Ascending aorta (tissue), 2 donors: ENCODE measurements at regions not wholly inside any gene's neighbourhood (a gene's known extent, or its start where the extent isn't known, plus 50 kb on each side); places are given as distances from the start of the nearest gene placed in this dataset.

ENCODE experiments used
- DNase-seq, 2 donors: peaks; one replicate each; pipeline ENCODE4 v3.0.0-alpha.2; 2019; ENCODE audit warnings: low spot score in 2 of 2
- H3K27ac ChIP-seq, 2 donors: fragments of 200-600 bp; sonication (generic); one replicate each; pipeline ENCODE4 v1.5.1; 2016 to 2017; ENCODE audit warnings: mild to moderate bottlenecking in 1 of 2
- H3K27me3 ChIP-seq: fragments of 200-600 bp; sonication (generic); one replicate; pipeline ENCODE4 v1.5.1; 2017
- H3K36me3 ChIP-seq, 2 donors: fragments of 200-600 bp; sonication (generic); one replicate each; pipeline ENCODE4 v1.5.1; 2016
- H3K4me1 ChIP-seq, 2 donors: fragments of 200-600 bp; sonication (generic); one replicate each; pipeline ENCODE4 v1.5.1; 2016 to 2017; ENCODE audit warnings: mild to moderate bottlenecking in 1 of 2
- H3K4me3 ChIP-seq, 2 donors: fragments of 200-600 bp; sonication (generic); one replicate each; pipeline ENCODE4 v1.5.1; 2016 to 2017; ENCODE audit warnings: mild to moderate bottlenecking in 1 of 2
- H3K9me3 ChIP-seq, 2 donors: fragments of 200-600 bp; sonication (generic); one replicate each; pipeline ENCODE4 v1.5.1; 2016
- CTCF ChIP-seq, 3 experiments: fragments of 200-600 bp in 2 of 3; fragments of 450-650 bp in 1 of 3; sonication (generic) in 2 of 3; IDR thresholded peaks; one replicate each; pipeline ENCODE4 v1.5.1; 2016 to 2019; ENCODE audit warnings: antibody characterized with exemption in 3 of 3, mild to moderate bottlenecking in 1 of 3, moderate library complexity in 1 of 3
- intact Hi-C: fragments of 100-400 bp; cut with DNase I; formaldehyde crosslinking; loops from one replicate; pipeline ENCODE4 v1.15.1; 2023

- H3K4me1 ChIP-seq, result no peaks in the 10 kb centered on the region
- DNase-seq, result no peak
- no peaks in the 10 kb centered on the region for H3K27me3 ChIP-seq
- H3K4me3 ChIP-seq, result no peak overlapping the region
- TF ChIP-seq CTCF (IDR thresholded peaks at IDR 0.05), result no peak
- no peaks in the 10 kb centered on the region for H3K36me3 ChIP-seq
- H3K9me3 ChIP-seq, result no peaks in the 10 kb centered on the region
- intact Hi-C loops, result no loop called here
- H3K27ac ChIP-seq, result no peak overlapping the region
Observed at GRCh38 chr10:128664729-128665128, 538.5 kb upstream of the MKI67 start.

GRCh38 chr10:128675405-128675804 is 549.2 kb upstream of the MKI67 start:
- H3K9me3 ChIP-seq, result no peaks in the 10 kb centered on the region
- DNase-seq, result no peak
- no peak overlapping the region for H3K4me3 ChIP-seq
- no peaks in the 10 kb centered on the region for H3K27me3 ChIP-seq
- no peaks in the 10 kb centered on the region for H3K36me3 ChIP-seq
- no peak overlapping the region for H3K27ac ChIP-seq
- TF ChIP-seq CTCF (IDR thresholded peaks at IDR 0.05), result no peak
- intact Hi-C loops, result no loop called here
- H3K4me1 ChIP-seq, result no peaks in the 10 kb centered on the region

- Histone ChIP-seq H3K4me3 (no peak overlapping the region), H3K4me1 (no peaks in the 10 kb centered on the region), H3K27me3 (no peaks in the 10 kb centered on the region), H3K27ac (no peak overlapping the region), H3K9me3 (no peaks in the 10 kb centered on the region), H3K36me3 (no peaks in the 10 kb centered on the region)
- intact Hi-C loops, result no loop called here
- no peak for TF ChIP-seq CTCF (IDR thresholded peaks at IDR 0.05)
- no peak for DNase-seq
Observed at GRCh38 chr10:128680116-128680515, 553.9 kb upstream of the MKI67 start.

GRCh38 chr10:128684215-128684614 is 558.0 kb upstream of the MKI67 start:
- intact Hi-C loops, result no loop called here

GRCh38 chr10:128686630-128687278 is 560.5 kb upstream of the MKI67 start:
- TF ChIP-seq CTCF (IDR thresholded peaks at IDR 0.05), result no peak
- Histone ChIP-seq H3K4me3 (no peak overlapping the region), H3K9me3 (no peaks in the 10 kb centered on the region), H3K4me1 (no peaks in the 10 kb centered on the region), H3K27ac (no peak overlapping the region), H3K27me3 (no peaks in the 10 kb centered on the region), H3K36me3 (no peaks in the 10 kb centered on the region)
- DNase-seq, result no peak
- intact Hi-C loops, result no loop called here

More at GRCh38 chr10:128684215-128684614, 558.0 kb upstream of the MKI67 start:
- H3K27me3 ChIP-seq, result no peaks in the 10 kb centered on the region
- no peaks in the 10 kb centered on the region for H3K4me1 ChIP-seq
- H3K4me3 ChIP-seq, result no peak overlapping the region
- no peak for DNase-seq
- no peak overlapping the region for H3K27ac ChIP-seq
- H3K36me3 ChIP-seq, result no peaks in the 10 kb centered on the region
- no peak for TF ChIP-seq CTCF (IDR thresholded peaks at IDR 0.05)
- no peaks in the 10 kb centered on the region for H3K9me3 ChIP-seq

GRCh38 chr10:128687408-128687807 is 561.2 kb upstream of the MKI67 start:
- intact Hi-C loops, result no loop called here
- DNase-seq, result no peak
- Histone ChIP-seq H3K27ac (no peak overlapping the region), H3K4me1 (no peaks in the 10 kb centered on the region), H3K36me3 (no peaks in the 10 kb centered on the region), H3K27me3 (no peaks in the 10 kb centered on the region), H3K4me3 (no peak overlapping the region), H3K9me3 (no peaks in the 10 kb centered on the region)
- TF ChIP-seq CTCF (IDR thresholded peaks at IDR 0.05), result no peak
